ENCODE measurements at regions not wholly inside any gene's neighbourhood (a gene's known extent, or its start where the extent isn't known, plus 50 kb on each side); places are given as distances from the start of the nearest gene placed in this dataset.

DNA sequence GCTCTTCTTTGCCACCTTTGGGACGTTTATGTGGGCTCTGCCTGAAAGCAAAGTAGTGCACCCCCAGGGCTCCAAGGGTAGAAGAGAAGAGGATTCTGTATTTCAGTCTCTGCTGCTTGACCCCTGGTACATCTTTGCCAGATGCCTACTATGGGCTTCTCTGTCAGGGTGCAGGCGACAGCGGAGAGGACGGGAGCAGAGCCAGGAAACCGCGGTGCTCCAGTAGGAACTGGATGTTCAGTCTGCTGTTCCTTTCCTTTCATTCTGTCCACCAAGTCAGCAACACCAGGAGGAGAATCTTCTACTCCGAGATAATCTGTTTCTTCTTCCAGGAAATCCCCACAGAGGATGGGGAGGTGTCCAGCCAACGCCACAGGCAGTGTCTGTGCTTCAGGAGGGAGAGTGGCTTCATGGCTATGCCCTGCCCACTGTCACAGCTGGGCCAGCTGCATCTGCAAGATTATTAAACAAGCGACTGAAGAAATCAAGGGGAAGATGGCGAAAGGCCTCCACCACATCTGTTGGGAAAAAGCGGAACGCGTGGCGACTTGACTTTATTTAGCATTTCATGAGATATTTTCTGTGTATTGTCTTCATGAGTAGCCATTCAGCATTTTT lies 398.3 kb downstream of the IRX1 start:
- no peak overlapping the region for H3K27ac Mint-ChIP-seq
- 83 to 89% methylated on average over 7 to 14 of the region's 14 CpGs for WGBS, 2 experiments (ENCODE audit: insufficient coverage in 1 of 2, insufficient read length in 1 of 2)

DNA sequence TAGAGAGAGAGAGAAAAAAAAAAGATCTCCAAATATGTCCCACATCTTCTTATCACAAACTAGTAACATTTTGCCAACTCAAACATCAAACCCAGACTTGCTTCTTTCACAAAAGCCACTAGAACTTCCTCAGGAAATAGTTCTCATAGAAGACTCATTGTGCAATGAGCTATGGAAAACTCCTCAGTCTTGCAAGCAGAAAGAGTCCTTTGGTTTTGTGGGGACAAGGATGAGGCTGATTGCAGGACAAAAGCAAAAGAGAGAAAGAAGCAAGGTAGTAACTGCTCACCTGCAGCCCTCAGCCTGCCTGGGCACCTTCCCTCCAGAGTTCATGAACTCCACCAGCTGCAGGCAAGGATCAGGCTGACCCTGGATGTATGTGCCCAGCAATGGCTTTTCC lies 399.0 kb downstream of the IRX1 start:
- Histone ChIP-seq H3K9ac (ENCODE audit: extremely low read depth, low read length, poor library complexity, severe bottlenecking) (no peak overlapping the region), H3K27ac (ENCODE audit: low read depth, low read length) (no peak overlapping the region), H3K36me3 (ENCODE audit: control insufficient read depth, insufficient read depth, low read length) (no peaks in the 10 kb centered on the region), H3K27me3 (ENCODE audit: control insufficient read depth, insufficient read depth, low read length, poor library complexity, severe bottlenecking) (no peaks in the 10 kb centered on the region), H3K4me1 (ENCODE audit: control insufficient read depth, insufficient read depth, low read length) (no peaks in the 10 kb centered on the region), H3K9me3 (ENCODE audit: control insufficient read depth, low read length) (peaks cover 8% of the 10 kb centered on the region), H3K4me3 (ENCODE audit: low read length) (no peak overlapping the region)
- Mint-ChIP-seq H3K9me3 (peaks cover 11% of the 10 kb centered on the region), H3K27ac (no peak overlapping the region), H3K4me1 (peaks cover 16% of the 10 kb centered on the region), H3K36me3 (ENCODE audit: low read depth) (no peaks in the 10 kb centered on the region), H3K27me3 (ENCODE audit: insufficient read depth) (no peaks in the 10 kb centered on the region), H3K4me3 (no peak overlapping the region)
- no peak for DNase-seq
- TF ChIP-seq, protein P1, sequence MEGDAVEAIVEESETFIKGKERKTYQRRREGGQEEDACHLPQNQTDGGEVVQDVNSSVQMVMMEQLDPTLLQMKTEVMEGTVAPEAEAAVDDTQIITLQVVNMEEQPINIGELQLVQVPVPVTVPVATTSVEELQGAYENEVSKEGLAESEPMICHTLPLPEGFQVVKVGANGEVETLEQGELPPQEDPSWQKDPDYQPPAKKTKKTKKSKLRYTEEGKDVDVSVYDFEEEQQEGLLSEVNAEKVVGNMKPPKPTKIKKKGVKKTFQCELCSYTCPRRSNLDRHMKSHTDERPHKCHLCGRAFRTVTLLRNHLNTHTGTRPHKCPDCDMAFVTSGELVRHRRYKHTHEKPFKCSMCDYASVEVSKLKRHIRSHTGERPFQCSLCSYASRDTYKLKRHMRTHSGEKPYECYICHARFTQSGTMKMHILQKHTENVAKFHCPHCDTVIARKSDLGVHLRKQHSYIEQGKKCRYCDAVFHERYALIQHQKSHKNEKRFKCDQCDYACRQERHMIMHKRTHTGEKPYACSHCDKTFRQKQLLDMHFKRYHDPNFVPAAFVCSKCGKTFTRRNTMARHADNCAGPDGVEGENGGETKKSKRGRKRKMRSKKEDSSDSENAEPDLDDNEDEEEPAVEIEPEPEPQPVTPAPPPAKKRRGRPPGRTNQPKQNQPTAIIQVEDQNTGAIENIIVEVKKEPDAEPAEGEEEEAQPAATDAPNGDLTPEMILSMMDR (conservative IDR thresholded peaks at IDR 0.05) = no peak

More for the DNA sequence above, 398.3 kb downstream of the IRX1 start:
- H3K4me1 ChIP-seq (ENCODE audit: control insufficient read depth, insufficient read depth, low read length) = no peaks in the 10 kb centered on the region
- H3K9me3 ChIP-seq (ENCODE audit: control insufficient read depth, low read length) = peaks cover 8% of the 10 kb centered on the region
- H3K36me3 ChIP-seq (ENCODE audit: control insufficient read depth, insufficient read depth, low read length) = no peaks in the 10 kb centered on the region
- no peaks in the 10 kb centered on the region for H3K27me3 ChIP-seq (ENCODE audit: control insufficient read depth, insufficient read depth, low read length, poor library complexity, severe bottlenecking)
- no peak overlapping the region for H3K27ac ChIP-seq (ENCODE audit: low read depth, low read length)
- peaks cover 16% of the 10 kb centered on the region for H3K4me1 Mint-ChIP-seq
- H3K9ac ChIP-seq (ENCODE audit: extremely low read depth, low read length, poor library complexity, severe bottlenecking) = no peak overlapping the region
- peaks cover 11% of the 10 kb centered on the region for H3K9me3 Mint-ChIP-seq
- TF ChIP-seq, protein P1 (conservative IDR thresholded peaks at IDR 0.05) = no peak
- no peak overlapping the region for H3K4me3 ChIP-seq (ENCODE audit: low read length)
- H3K27me3 Mint-ChIP-seq (ENCODE audit: insufficient read depth) = no peaks in the 10 kb centered on the region
- H3K36me3 Mint-ChIP-seq (ENCODE audit: low read depth) = no peaks in the 10 kb centered on the region
- no peak overlapping the region for H3K4me3 Mint-ChIP-seq
- DNase-seq = no peak

- Histone ChIP-seq H3K4me1 (ENCODE audit: control insufficient read depth, insufficient read depth, low read length) (no peaks in the 10 kb centered on the region), H3K9me3 (ENCODE audit: control insufficient read depth, low read length) (peaks cover 8% of the 10 kb centered on the region), H3K9ac (ENCODE audit: extremely low read depth, low read length, poor library complexity, severe bottlenecking) (no peak overlapping the region), H3K27me3 (ENCODE audit: control insufficient read depth, insufficient read depth, low read length, poor library complexity, severe bottlenecking) (no peaks in the 10 kb centered on the region), H3K4me3 (ENCODE audit: low read length) (no peak overlapping the region), H3K36me3 (ENCODE audit: control insufficient read depth, insufficient read depth, low read length) (no peaks in the 10 kb centered on the region), H3K27ac (ENCODE audit: low read depth, low read length) (no peak overlapping the region)
- TF ChIP-seq, protein P1 (conservative IDR thresholded peaks at IDR 0.05) = no peak
- Mint-ChIP-seq H3K4me3 (no peak overlapping the region), H3K9me3 (peaks cover 11% of the 10 kb centered on the region), H3K27me3 (ENCODE audit: insufficient read depth) (no peaks in the 10 kb centered on the region), H3K4me1 (peaks cover 16% of the 10 kb centered on the region), H3K36me3 (ENCODE audit: low read depth) (no peaks in the 10 kb centered on the region), H3K27ac (no peak overlapping the region)
- 73 to 79% methylated on average over 3 to 8 of the region's 8 CpGs for WGBS, 2 experiments (ENCODE audit: insufficient coverage in 1 of 2, insufficient read length in 1 of 2)
- DNase-seq = no peak
Observed at GRCh38 chr5:3995954-3996619, 400.5 kb downstream of the IRX1 start.

Measured in endodermal cell (in vitro differentiated cells).